NB4 (cell line): ENCODE measurements at regions not wholly inside any gene's neighbourhood (a gene's known extent, or its start where the extent isn't known, plus 50 kb on each side); places are given as distances from the start of the nearest gene placed in this dataset.

Experiments
- CTCF ChIP-seq: IDR thresholded peaks from one replicate; pipeline ENCODE4 v1.5.1; 2012; ENCODE audit warnings: low read depth, low read length
- MAX ChIP-seq: IDR thresholded peaks from 2 replicates; pipeline ENCODE4 v1.6.1; 2011; ENCODE audit warnings: low read depth, low read length
- MYC ChIP-seq: IDR thresholded peaks from 2 replicates; pipeline ENCODE4 v1.6.1; 2011; ENCODE audit warnings: low read depth, low read length
- POLR2A ChIP-seq: IDR thresholded peaks from 2 replicates; pipeline ENCODE4 v1.6.1; 2011; ENCODE audit warnings: mild to moderate bottlenecking; ENCODE audit not compliant: insufficient read length; ENCODE audit errors: extremely low read depth

- TF ChIP-seq CTCF (no peak), POLR2A (no peak), MAX (no peak), MYC (no peak)
These were observed 379.1 kb upstream of the CCL2 start for GRCh38 chr17:33875973-33876372.
